SH-SY5Y (cell line): ENCODE measurements at regions not wholly inside any gene's neighbourhood (a gene's known extent, or its start where the extent isn't known, plus 50 kb on each side); places are given as distances from the start of the nearest gene placed in this dataset.

Experiments
- GATA2 ChIP-seq: IDR thresholded peaks from 2 replicates; pipeline ENCODE4 v1.6.1; 2011; ENCODE audit warnings: mild to moderate bottlenecking, low read depth, low read length
- GATA3 ChIP-seq: IDR thresholded peaks from 2 replicates; pipeline ENCODE4 v1.6.1; 2011; ENCODE audit warnings: low read depth, mild to moderate bottlenecking, low read length, moderate library complexity

GRCh38 chr1:8084913-8085312 is 58.8 kb upstream of the ERRFI1 start:
- TF ChIP-seq GATA2, result no peak
- no peak for TF ChIP-seq GATA3
